ENCODE measurements at regions not wholly inside any gene's neighbourhood (a gene's known extent, or its start where the extent isn't known, plus 50 kb on each side); places are given as distances from the start of the nearest gene placed in this dataset.

- no peak for TF ChIP-seq STAT1 (IDR thresholded peaks at IDR 0.05; ENCODE audit: unreplicated experiment)
Measured at GRCh38 chr10:6643962-6644361, 63.9 kb upstream of the PRKCQ start (continued).

GRCh38 chr10:6642876-6643275, 62.8 kb upstream of the PRKCQ start:
- H2AFZ ChIP-seq: no peak overlapping the region
- H3K36me3 ChIP-seq (ENCODE audit: insufficient read depth): no peaks in the 10 kb centered on the region
- no peaks in the 10 kb centered on the region for H3K9me2 ChIP-seq (ENCODE audit: insufficient read depth)
- no peak overlapping the region for H3K27ac Mint-ChIP-seq
- ATAC-seq: no peak
- H3K9me3 Mint-ChIP-seq: no peaks in the 10 kb centered on the region; the same call in 1 of the 3 replicates
- H4K20me1 ChIP-seq (replicated peaks; ENCODE audit: insufficient read depth): no peaks in the 10 kb centered on the region
- no peaks in the 10 kb centered on the region for H3K79me2 ChIP-seq (replicated peaks; ENCODE audit: insufficient read depth)
- no peak overlapping the region for H3K4me2 ChIP-seq
- no peak for DNase-seq (ENCODE audit: low spot score)
- H3K27me3 ChIP-seq (ENCODE audit: insufficient read depth): no peaks in the 10 kb centered on the region
- H3K4me3 ChIP-seq: no peak overlapping the region
- H3K4me1 ChIP-seq (ENCODE audit: insufficient read depth): 0 out of 2 replicates have a peak, but pooled peaks cover 3% of the 10 kb centered on the region
- no peak overlapping the region for H3K4me3 Mint-ChIP-seq
- TF ChIP-seq ETS1 (IDR thresholded peaks at IDR 0.05) (no peak), ZNF331 (CRISPR knock-in tag; IDR thresholded peaks at IDR 0.05; ENCODE audit: low read depth) (no peak), CTCF (conservative IDR thresholded peaks at IDR 0.05; ENCODE audit: low read depth in 2 of 2) (no peak), ZNF462 (CRISPR knock-in tag; IDR thresholded peaks at IDR 0.05) (no peak), CREB1 (CRISPR knock-in tag; IDR thresholded peaks at IDR 0.05; ENCODE audit: low read depth) (no peak), EZH2phosphoT487 (IDR thresholded peaks at IDR 0.05; ENCODE audit: unreplicated experiment) (no peak), EZH2 (IDR thresholded peaks at IDR 0.05; ENCODE audit: low read depth, unreplicated experiment) (no peak)
- no peaks in the 10 kb centered on the region; the same call in 2 of the 3 replicates for H3K4me1 Mint-ChIP-seq
- peaks cover under 1% of the 10 kb centered on the region for H3K27me3 Mint-ChIP-seq (ENCODE audit: insufficient read depth, low read depth, poor library complexity)
- H3K36me3 Mint-ChIP-seq (ENCODE audit: low read depth): no peaks in the 10 kb centered on the region
- H3F3A ChIP-seq (replicated peaks; ENCODE audit: low read depth): no peaks in the 10 kb centered on the region
- H3K27ac ChIP-seq (ENCODE audit: low read depth): no peak overlapping the region
